K562 (cell line): ENCODE measurements at regions not wholly inside any gene's neighbourhood (a gene's known extent, or its start where the extent isn't known, plus 50 kb on each side); places are given as distances from the start of the nearest gene placed in this dataset.

Source experiments
- ATAC-seq: fragments of 200-7000 bp; cut with Tn5 transposase; 3 replicates; pipeline ENCODE4 v1.9.1; 2020; ENCODE audit warnings: moderate library complexity
- BruUV-seq: library from RNA; stranded (reverse); fragments of 400-500 nt; replicated peaks from 2 replicates; lab custom pipeline; 2021; lab: Mats Ljungman, UMichigan
- CTCF ChIA-PET: fragments of 300-600 bp; formaldehyde crosslinking; extraction: SDS; loops from one replicate; lab custom pipeline; 2021; ENCODE audit warnings: low intra/inter-chr PET ratio; lab: Yijun Ruan, JAX
- POLR2A ChIA-PET: fragments of 300-600, 350-650 bp; sonication (Branson Sonifier 250); formaldehyde crosslinking; extraction: SDS; loops from one replicate; lab custom pipeline; 2021; ENCODE audit warnings: antibody characterized with exemption, inconsistent platforms; lab: Yijun Ruan, JAX
- DNase-seq, 4 experiments: peaks; one replicate each; pipeline versions ENCODE4 v3.0.0 to v3.0.0-alpha.2; 2011 to 2018; ENCODE audit warnings: low spot score in 3 of 4, mixed read lengths in 3 of 4; ENCODE audit errors: extremely low read depth in 1 of 4
- FAIRE-seq: peaks from 2 replicates; lab custom pipeline; 2011; peaks lifted over from hg19 to GRCh38; lab: Jason Lieb, UNC
- H2AFZ ChIP-seq: 2 replicates; pipeline ENCODE4 v1.6.0; 2011; ENCODE audit warnings: low read depth, low read length, control low read depth, inconsistent platforms
- H3K27ac ChIP-seq: fragments of 200-600 bp; 3 replicates; pipeline ENCODE4 v1.8.0; 2011; ENCODE audit warnings: low read depth, mild to moderate bottlenecking, control low read depth, inconsistent platforms, low read length, moderate library complexity, mixed read lengths; ENCODE audit errors: extremely low read depth
- H3K27me3 ChIP-seq, 2 experiments: fragments of 300-600 bp in 1 of 2; 2 replicates in 1 of 2; 3 replicates in 1 of 2; pipeline versions ENCODE4 v1.6.0 to v1.8.0; 2011; ENCODE audit warnings: inconsistent platforms in 2 of 2, low read length in 2 of 2, mild to moderate bottlenecking in 1 of 2, mixed read lengths in 1 of 2, moderate library complexity in 1 of 2; ENCODE audit not compliant: control insufficient read depth in 2 of 2, insufficient read depth in 2 of 2
- H3K36me3 ChIP-seq: fragments of 300-600 bp; 3 replicates; pipeline ENCODE4 v1.8.0; 2011; ENCODE audit warnings: mild to moderate bottlenecking, low read length, inconsistent platforms; ENCODE audit not compliant: control insufficient read depth, insufficient read depth
- H3K4me1 ChIP-seq, 2 experiments: fragments of 200-600 bp in 1 of 2; replicated peaks in 1 of 2; 2 replicates in 1 of 2; 3 replicates in 1 of 2; pipeline versions ENCODE4 v1.5.1 to v1.8.0; 2011; ENCODE audit warnings: inconsistent platforms in 2 of 2, low read length in 2 of 2, mild to moderate bottlenecking in 1 of 2, mixed read lengths in 1 of 2, moderate library complexity in 1 of 2; ENCODE audit not compliant: control insufficient read depth in 2 of 2, insufficient read depth in 2 of 2
- H3K4me2 ChIP-seq: 2 replicates; pipeline ENCODE4 v1.6.1; 2011; ENCODE audit warnings: low read length, control low read depth, inconsistent platforms, mixed read lengths; ENCODE audit not compliant: insufficient read depth
- H3K4me3 ChIP-seq: fragments of 200-600 bp; sonication (generic), shearing (Covaris generic); 2 replicates; pipeline ENCODE4 v1.5.1; 2016; ENCODE audit warnings: control low read depth, inconsistent platforms
- H3K79me2 ChIP-seq: fragments of 200-600 bp; 3 replicates; pipeline ENCODE4 v1.8.0; 2011; ENCODE audit warnings: low read length, inconsistent platforms; ENCODE audit not compliant: control insufficient read depth, insufficient read depth
- H3K9ac ChIP-seq, 2 experiments: 2 replicates each; pipeline versions ENCODE4 v1.6.0 to v1.6.1; 2011; ENCODE audit warnings: low read depth in 2 of 2, low read length in 2 of 2, control low read depth in 1 of 2, inconsistent platforms in 1 of 2, mild to moderate bottlenecking in 1 of 2, mixed read lengths in 1 of 2; ENCODE audit not compliant: insufficient read depth in 1 of 2
- H3K9me1 ChIP-seq: one replicate; pipeline ENCODE4 v1.6.0; 2011; ENCODE audit warnings: inconsistent platforms, mild to moderate bottlenecking, low read length, moderate library complexity; ENCODE audit not compliant: control insufficient read depth, insufficient read depth
- H3K9me3 ChIP-seq: replicated peaks from 2 replicates; pipeline ENCODE4 v1.5.1; 2011; ENCODE audit warnings: low read depth, low read length, inconsistent platforms; ENCODE audit not compliant: control insufficient read depth, insufficient read depth
- H4K20me1 ChIP-seq: replicated peaks from 2 replicates; pipeline ENCODE4 v1.6.1; 2011; ENCODE audit warnings: low read length, inconsistent platforms, mixed read lengths; ENCODE audit not compliant: control insufficient read depth, insufficient read depth
- DPF2 ChIP-seq: fragments of 450-650 bp; IDR thresholded peaks from 2 replicates; pipeline ENCODE4 v1.6.1; 2016
- FOXA1 ChIP-seq: fragments of 450-650 bp; IDR thresholded peaks from 2 replicates; pipeline ENCODE4 v1.6.1; 2016; ENCODE audit warnings: mild to moderate bottlenecking, borderline replicate concordance
- FOXK1 ChIP-seq: sonication (generic); formaldehyde crosslinking; IDR thresholded peaks from 2 replicates; pipeline ENCODE4 v1.8.0; 2022; ENCODE audit warnings: missing genetic modification reagents, mild to moderate bottlenecking, borderline replicate concordance
- LCOR ChIP-seq: sonication (generic); formaldehyde crosslinking; IDR thresholded peaks from 2 replicates; pipeline ENCODE4 v1.8.0; 2022; ENCODE audit warnings: mild to moderate bottlenecking, missing genetic modification reagents
- MED1 ChIP-seq: sonication (generic); formaldehyde crosslinking; IDR thresholded peaks from 2 replicates; pipeline ENCODE4 v1.8.1; 2023; ENCODE audit warnings: missing genetic modification reagents, borderline replicate concordance
- MEF2A ChIP-seq: IDR thresholded peaks from 2 replicates; pipeline ENCODE4 v1.6.1; 2011; ENCODE audit warnings: low read depth, mild to moderate bottlenecking, low read length, moderate library complexity; ENCODE audit not compliant: control insufficient read depth
- PCBP1 ChIP-seq: fragments of 200-400 bp; formaldehyde crosslinking; IDR thresholded peaks from 2 replicates; pipeline ENCODE4 v1.6.1; 2018; ENCODE audit warnings: mild to moderate bottlenecking, low read depth, low read length; ENCODE audit not compliant: poor library complexity, severe bottlenecking
- PRDM10 ChIP-seq: fragments of 450-650 bp; IDR thresholded peaks from 2 replicates; pipeline ENCODE4 v1.6.1; 2018; ENCODE audit not compliant: partially characterized antibody
- RBM34 ChIP-seq: fragments of 200-400 bp; formaldehyde crosslinking; IDR thresholded peaks from 2 replicates; pipeline ENCODE4 v1.6.1; 2018; ENCODE audit warnings: low read length, borderline replicate concordance; ENCODE audit not compliant: insufficient read depth
- RNF2 ChIP-seq: sonication (generic); IDR thresholded peaks from 2 replicates; pipeline ENCODE4 v1.6.1; 2016
- SMARCB1 ChIP-seq: IDR thresholded peaks from 2 replicates; pipeline ENCODE4 v1.6.1; 2011; ENCODE audit warnings: improper control_type of control experiment, low read depth; ENCODE audit not compliant: insufficient read length
- SMARCE1 ChIP-seq: fragments of 450-650 bp; IDR thresholded peaks from 2 replicates; pipeline ENCODE4 v1.7.1; 2016; ENCODE audit warnings: mild to moderate bottlenecking
- SMC3 ChIP-seq: conservative IDR thresholded peaks from 2 replicates; pipeline ENCODE4 v1.6.1; 2011; ENCODE audit warnings: low read depth, low read length, improper control_type of control experiment; ENCODE audit not compliant: insufficient read depth
- TFAM ChIP-seq: fragments of 250-450 bp; sonication (Bioruptor Pico); conservative IDR thresholded peaks from 2 replicates; pipeline ENCODE4 v1.5.0; 2021; ENCODE audit warnings: mild to moderate bottlenecking, moderate library complexity
- TRIM24 ChIP-seq, 2 experiments: fragments of 450-650 bp; IDR thresholded peaks; 2 replicates each; pipeline ENCODE4 v1.6.1; 2016
- XRCC4 ChIP-seq: IDR thresholded peaks from one replicate; pipeline ENCODE4 v1.6.1; 2011; ENCODE audit not compliant: insufficient read depth, insufficient read length; ENCODE audit errors: extremely low read depth
- ZFX ChIP-seq: sonication (generic); formaldehyde crosslinking; IDR thresholded peaks from 2 replicates; pipeline ENCODE4 v1.8.0; 2022; ENCODE audit warnings: mild to moderate bottlenecking, missing genetic modification reagents, moderate library complexity
- ZNF140 ChIP-seq: fragments of 250-450 bp; sonication (Bioruptor Pico); IDR thresholded peaks from 2 replicates; pipeline ENCODE4 v1.8.0; 2021; ENCODE audit warnings: moderate library complexity, mild to moderate bottlenecking, inconsistent platforms
- ZNF212 ChIP-seq: fragments of 450-650 bp; formaldehyde crosslinking; IDR thresholded peaks from 2 replicates; pipeline ENCODE4 v1.4.0; 2020; ENCODE audit warnings: mild to moderate bottlenecking
- ZNF282 ChIP-seq: sonication (generic); formaldehyde crosslinking; IDR thresholded peaks from 2 replicates; pipeline ENCODE4 v1.8.1; 2023; ENCODE audit warnings: missing genetic modification reagents
- WGBS: fragments of 100-300 bp; shearing (Covaris generic); methylation state at CpG from one replicate; pipeline ENCODE4 v1.1.6; 2016; ENCODE audit warnings: low coverage, mixed read lengths; ENCODE audit not compliant: insufficient coverage; ENCODE audit errors: missing lambda C conversion rate; 5-methylcytosine and 5-hydroxymethylcytosine counted together
- in situ Hi-C: fragments of 300-500 bp; cut with MboI; formaldehyde crosslinking; loops from 4 replicates; pipeline ENCODE4 v1.15.0; 2018; ENCODE audit warnings: inconsistent platforms, mixed read lengths
- intact Hi-C: fragments of 100-400 bp; cut with micrococcal nuclease; formaldehyde crosslinking; loops from 2 replicates; pipeline ENCODE4 v1.14.2; 2022

GRCh38 chr7:18336626-18337025 lies 158.9 kb upstream of the HDAC9 start (continued):
- no peak for TF ChIP-seq PRDM10

- BruUV-seq = no TSS peak
- Histone ChIP-seq H3K4me2 (no peak overlapping the region), H3K9me3 (no peaks in the 10 kb centered on the region; the same call in 1 of the 2 replicates), H3K4me3 (no peak overlapping the region), H2AFZ (no peak overlapping the region), H3K27ac (no peak overlapping the region), H3K9me1 (no peaks in the 10 kb centered on the region), H3K36me3 (no peaks in the 10 kb centered on the region), H3K4me1 (no peaks in the 10 kb centered on the region), H3K9ac (no peak overlapping the region), H3K27me3 (no peaks in the 10 kb centered on the region), H3K79me2 (no peaks in the 10 kb centered on the region), H4K20me1 (no peaks in the 10 kb centered on the region)
- DNase-seq (no peak), ATAC-seq (no peak), FAIRE-seq (no peak)
- CTCF ChIA-PET = no interaction called here
- in situ Hi-C loops (loop anchor here (25.0 kb wide), 1 partner anchor 275 kb away; no protein-coding TSS in a partner anchor), intact Hi-C loops (no loop called here)
- POLR2A ChIA-PET = interaction anchor here (0.6 kb wide), 1 partner anchor 213 kb away, joined by 3 read pairs; no protein-coding TSS in a partner anchor
- WGBS = 14% methylated on average over 5 of the region's 5 CpGs
- TF ChIP-seq SMC3 (no peak), ZFX (CRISPR knock-in tag) (no peak), ZNF282 (CRISPR knock-in tag) (no peak), TFAM (CRISPR knock-in tag) (no peak), DPF2 (no peak), PCBP1 (no peak), FOXA1 (no peak), ZNF212 (CRISPR knock-in tag) (no peak), SMARCE1 (no peak), LCOR (CRISPR knock-in tag) (no peak), RBM34 (no peak), ZNF140 (CRISPR knock-in tag) (no peak), TRIM24 (IDR thresholded peaks at IDR 0.05) (no peak), XRCC4 (no peak), RNF2 (no peak), MED1 (CRISPR knock-in tag) (no peak), FOXK1 (CRISPR knock-in tag) (no peak), MEF2A (no peak), SMARCB1 (no peak)
These were observed 158.3 kb upstream of the HDAC9 start for GRCh38 chr7:18337048-18337809.
